Stimulated activated CD8-positive, alpha-beta memory T cell treated with anti-CD3 and anti-CD28 coated beads, Interleukin-2, amount 100 ng/mL, for 48 hours (primary cell): ENCODE measurements at regions not wholly inside any gene's neighbourhood (a gene's known extent, or its start where the extent isn't known, plus 50 kb on each side); places are given as distances from the start of the nearest gene placed in this dataset.
"Not testable (repeated sequence)": the region's sequence is repeated elsewhere in the genome, so short reads cannot be mapped to it uniquely, and the experiment has no call there.

ENCODE experiments used
- DNase-seq, 2 donors: peaks; one replicate each; pipeline ENCODE4 v3.0.0-alpha.2; 2020; ENCODE audit warnings: low read depth in 2 of 2

DNA sequence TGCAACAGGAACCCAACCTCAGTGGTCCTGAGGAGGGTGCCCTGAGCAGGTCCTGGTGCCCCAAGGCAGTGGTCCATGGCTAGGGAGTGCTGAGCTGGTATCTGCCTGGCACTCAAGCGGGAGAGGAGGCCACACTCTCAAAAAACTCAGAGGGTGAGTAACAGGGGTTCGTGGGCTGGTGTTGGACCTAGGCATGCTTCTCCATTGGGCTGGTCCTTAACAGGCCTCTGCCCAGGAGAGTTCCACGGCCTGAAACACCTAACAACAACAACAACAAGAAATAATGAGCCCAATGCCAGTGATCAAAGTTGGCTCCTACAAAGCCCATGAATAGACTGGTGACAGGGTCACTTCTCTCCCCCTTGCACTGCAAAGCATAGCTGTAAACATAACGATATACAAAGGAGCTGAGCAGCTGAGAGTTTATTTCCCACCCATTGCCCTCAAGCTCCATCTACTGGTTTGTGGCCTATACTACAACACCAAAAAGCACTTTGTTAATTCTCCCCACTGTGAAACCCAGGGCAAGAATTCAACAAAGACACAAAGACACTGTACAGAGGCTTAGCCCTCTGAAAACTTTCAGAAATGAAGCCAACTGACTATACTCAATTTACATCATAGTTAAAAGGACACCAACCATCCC lies 736.1 kb upstream of the ADGRL3 start:
- no peak for DNase-seq

DNA sequence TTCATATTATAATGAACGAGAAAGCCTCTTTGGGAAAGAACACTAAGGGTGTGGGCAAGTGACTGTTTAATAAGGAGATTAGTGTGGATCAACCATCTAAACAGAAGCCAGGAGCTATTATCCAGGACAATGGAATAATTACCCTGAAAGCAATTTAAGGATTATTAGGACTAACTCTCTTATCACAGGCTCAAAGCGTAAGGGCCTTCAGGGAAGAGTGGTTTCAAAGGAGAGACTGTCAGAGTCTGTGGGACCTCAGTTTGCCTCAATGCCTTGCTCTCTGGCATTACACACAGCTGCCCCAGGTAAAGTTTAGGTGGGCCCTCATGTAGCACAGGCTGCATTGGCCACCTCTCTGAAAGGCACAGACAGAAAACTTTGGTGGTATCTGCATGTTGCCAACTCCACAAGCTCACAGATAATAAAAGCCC lies 717.2 kb upstream of the ADGRL3 start:
- DNase-seq = no peak

DNA sequence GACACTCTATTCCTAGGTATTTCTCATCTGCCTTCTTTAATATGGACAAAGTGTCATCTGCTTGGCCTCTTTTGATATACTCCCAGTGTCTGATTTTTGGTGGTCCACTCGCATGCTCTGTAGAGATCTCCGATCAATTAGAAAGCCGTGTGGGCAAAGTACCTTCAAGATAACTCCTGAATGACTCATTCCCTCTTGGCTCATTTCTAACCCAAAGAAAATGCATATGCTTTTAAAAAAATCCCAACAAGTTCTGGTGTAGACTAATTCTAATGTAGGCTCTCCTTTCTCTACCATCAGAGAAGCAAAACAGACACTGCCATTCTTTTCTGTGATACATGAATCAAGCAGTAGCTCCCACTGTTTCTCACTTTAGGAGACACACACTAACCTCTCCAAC lies 714.9 kb upstream of the ADGRL3 start:
- no peak for DNase-seq

DNA sequence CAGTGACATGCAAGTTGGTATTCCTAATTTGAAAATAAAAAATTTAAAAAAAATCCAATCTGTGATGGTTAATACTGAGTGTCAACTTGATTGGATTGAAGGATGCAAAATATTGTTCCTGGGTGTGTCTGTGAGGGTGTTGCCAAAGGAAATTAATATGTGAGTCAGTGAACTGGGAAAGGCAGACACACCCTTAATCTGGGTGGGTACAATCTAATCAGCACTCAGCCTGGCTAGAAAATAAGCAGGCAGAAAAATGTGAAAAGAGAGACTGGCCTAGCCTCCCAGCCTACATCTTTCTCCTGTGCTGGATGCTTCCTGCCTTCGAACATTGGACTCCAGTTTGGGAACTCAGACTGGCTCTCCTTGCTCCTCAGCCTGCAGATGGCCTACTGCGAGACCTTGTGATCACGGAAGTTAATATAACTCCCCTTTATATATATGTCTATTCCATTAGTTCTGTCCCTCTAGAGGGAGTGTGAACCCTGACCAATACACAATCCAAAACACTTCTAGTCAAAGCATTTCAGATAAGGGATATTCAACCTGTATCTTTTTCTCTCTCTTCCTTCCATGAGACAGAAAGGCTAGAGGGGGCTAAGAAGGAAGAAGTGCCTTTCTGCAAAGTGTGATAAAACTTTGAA lies 712.9 kb upstream of the ADGRL3 start:
- DNase-seq = not testable (repeated sequence)

DNA sequence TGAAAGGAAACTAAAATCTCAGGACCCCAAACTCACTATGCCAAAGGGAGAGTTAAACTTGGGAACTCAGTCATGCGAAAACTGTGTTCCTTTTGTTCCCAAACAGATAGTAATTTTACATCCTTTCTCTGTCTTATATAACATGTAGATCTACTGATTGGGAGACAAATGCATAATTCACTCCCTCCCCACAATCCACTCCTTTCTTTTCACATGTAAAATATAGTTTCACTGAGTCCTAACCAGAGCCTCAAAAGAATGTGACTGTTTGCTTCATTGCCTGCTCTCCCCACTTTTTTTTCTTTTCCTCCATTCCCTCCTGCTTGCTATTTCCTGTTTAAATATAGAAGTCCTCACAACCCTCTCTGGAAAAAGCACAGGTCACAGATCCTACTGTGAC lies 699.3 kb upstream of the ADGRL3 start:
- DNase-seq = no peak

DNA sequence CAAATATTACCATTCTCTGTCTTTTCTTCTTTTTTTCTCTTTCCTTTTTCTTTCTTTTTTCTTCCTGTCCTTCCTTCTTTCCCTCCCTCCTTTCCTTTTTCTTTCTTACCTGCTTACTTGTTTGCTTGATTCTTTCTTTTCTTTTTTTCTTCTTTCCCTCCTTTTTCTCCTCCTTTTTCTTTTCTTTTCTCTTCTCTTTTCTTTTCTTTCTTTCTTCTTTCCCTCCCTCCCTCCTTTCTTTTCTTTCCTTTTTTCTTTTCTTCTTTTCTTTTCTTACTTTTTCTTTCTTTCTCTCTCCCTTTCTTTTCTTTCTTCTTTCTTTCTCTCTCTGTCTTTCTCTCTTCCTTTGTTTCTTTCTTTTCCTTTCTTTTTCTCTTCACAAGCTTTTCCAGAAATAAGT lies 697.4 kb upstream of the ADGRL3 start:
- no peak for DNase-seq

DNA sequence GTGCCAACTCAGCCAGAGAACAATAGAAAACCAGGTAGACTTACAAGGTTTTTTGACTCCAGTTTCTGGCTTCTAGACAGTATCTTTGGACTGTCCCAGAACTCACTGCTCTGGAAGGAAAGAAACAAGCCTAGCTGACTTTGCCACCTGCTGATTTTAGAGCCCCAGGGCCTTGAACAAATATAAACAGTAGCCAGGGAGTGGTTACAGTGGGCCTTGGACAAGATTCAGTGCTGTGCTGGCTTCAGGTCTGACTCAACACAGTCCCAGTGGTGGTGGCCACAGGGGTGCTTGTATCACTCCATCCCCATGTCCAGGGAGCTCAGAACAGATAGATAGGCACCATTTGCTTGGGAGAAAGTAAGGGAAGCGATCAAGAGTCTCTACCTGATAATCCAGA lies 694.1 kb upstream of the ADGRL3 start:
- no peak for DNase-seq

DNA sequence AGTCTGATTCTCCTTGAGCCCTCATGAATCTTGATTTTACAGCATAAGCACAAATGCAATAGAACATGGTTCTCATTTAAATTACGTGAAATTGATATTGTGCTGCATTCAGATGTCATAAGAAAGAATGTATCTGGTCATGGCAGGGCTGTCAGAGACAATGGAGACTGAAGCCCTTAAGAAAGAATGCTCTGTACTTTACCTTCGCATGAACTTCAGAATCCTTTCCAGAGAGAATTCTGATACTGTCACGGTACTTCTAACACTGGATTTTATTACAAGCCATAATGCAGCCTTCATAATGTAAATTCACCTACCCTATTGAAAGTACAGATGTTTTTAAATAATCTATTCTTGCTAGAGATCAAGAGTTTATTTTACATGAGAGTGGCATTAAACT lies 677.9 kb upstream of the ADGRL3 start:
- no peak for DNase-seq

DNA sequence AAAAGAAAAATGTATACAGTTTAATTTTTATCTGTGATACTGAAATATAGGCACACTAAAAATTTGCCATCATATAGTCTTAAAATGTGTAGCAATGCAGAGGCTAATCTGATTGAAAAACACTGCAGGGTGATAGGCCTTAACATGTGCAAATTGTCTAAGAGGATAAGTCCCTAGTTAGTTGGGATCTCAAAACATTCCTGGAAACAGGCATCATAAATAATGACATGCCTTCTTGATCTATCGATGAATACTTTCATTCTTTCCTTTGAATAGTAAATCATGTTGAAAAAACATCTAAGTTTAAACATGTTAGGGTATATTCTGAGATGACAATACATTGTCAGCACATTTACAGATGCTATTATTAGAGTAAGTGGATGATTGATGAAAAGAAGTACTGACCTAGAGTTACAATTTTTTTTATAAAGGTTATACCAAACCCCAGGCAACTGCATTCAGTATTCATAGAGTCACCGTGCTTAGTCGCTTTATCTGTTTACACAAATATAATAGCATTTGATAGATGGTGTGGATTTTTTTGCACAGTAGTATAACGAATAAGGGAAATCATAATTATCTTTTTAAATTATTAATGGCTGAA lies 668.2 kb upstream of the ADGRL3 start:
- no peak for DNase-seq

DNA sequence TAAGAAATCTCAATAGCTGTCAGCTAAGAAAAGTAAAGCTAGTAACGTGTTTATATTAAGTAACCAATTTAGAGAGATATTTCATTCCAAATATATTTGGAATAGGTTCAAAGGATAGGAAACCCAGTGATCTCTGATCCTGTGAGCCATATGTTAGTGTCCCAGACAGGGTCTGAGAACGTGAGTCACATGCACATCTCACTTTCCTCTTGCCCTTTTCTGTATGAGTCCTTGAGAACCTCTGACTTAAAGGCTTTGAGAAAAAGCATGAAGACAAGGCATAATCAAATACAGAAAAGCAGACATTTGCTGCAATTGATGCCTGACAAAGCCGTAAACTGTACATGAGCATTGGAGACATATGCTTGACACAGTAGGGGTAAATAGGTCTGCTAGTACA lies 655.1 kb upstream of the ADGRL3 start:
- no peak for DNase-seq

DNA sequence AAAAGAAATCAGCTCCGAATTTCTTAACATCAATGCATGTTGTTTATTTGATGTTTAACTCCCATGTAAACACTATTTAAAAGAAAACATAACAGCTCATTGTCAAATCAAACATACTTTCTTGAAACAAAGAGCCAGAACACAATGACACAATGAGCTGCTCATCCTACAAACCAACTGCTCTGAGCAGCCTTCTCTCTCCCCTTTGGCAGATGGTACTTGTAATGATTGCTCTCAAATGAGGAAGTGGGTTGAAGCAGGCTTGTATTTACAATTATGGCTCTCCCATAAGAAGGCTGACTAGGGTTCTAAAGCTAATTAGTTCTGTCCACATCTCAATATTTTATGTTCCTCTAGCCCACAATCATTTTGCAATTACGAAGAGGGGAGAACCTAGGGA lies 637.8 kb upstream of the ADGRL3 start:
- no peak for DNase-seq

DNA sequence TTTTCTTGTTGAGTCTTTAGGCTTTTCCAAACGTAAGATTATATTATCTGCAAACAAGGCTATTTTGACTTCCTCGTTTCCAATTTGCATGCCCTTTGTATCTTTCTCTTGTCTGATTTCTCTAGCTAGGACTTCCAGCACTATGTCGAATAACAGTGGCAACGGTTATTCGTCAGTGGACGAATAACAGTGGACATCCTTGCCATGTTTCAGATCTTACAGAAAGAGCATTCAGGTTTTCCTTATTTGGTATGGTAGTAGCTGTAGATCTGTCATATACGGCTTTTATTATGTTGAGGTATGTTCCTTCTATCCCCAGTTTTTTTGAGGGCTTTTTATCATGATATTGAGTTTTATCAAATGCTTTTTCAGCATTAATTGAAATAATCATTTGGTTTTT lies 634.6 kb upstream of the ADGRL3 start:
- no peak for DNase-seq

DNA sequence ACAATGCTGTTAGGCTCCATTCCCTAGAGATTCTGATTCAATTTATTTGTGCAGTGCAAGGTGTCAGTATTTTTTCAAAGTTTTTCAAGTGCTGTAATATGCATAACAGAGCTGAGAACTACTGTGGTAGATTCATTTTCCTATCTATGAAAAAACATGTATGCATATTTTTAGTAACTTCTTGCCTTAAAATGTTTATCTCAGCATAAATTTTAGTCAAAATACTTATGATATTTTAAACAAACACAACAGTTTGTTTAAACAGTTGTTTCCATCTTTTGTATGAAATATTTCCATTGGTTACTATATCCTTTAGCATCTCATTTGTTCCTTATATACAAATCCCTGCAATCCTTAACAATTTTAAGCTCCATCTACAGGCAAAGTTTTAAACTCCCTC lies 624.8 kb upstream of the ADGRL3 start:
- DNase-seq = no peak

DNA sequence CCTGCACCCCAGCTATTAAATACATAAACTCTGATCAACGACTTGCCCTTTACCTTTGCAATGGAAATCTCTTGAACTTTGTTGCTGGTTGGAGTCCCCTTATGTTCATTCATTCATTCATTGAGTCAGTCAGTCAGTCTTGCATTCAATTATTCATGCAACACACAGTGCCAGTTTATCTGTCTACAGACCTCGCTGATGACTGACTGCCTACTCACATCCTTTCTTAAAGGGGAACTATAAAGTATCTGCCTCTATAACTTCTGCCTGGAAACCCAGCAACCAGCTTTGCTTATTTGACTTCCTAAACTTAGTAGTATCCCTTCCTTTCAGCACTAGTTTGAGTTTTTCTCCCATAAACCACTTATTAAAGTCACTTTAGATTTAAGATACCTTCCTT lies 620.8 kb upstream of the ADGRL3 start:
- DNase-seq = no peak

DNA sequence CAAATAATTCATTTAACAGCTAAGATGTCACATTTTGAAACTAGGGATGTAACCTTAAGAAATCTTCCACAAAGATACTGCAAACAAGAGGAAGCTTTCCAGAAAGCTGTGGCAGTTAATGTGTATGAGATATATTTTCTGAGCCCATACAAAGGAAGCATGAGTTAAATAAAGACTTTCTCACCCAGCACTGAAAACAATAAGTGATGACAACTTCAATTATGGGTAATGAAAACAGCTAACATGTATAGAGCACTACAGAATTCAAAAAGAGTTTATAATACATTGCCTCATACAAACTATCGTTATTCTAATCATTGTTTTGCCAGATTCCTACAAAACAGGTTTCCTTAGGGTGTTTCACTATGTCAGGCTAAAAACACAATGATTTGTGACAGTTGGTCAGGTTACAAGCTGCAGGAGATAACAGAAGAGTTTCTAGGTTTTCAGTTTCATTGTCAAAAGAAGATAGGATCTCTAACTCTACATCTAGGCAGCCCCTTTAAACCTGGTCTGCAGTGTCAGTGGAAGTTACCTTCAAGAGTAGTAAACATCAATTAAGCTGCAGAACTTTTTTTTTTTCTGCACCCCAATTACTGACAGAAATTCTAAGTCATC lies 618.1 kb upstream of the ADGRL3 start:
- no peak for DNase-seq

DNA sequence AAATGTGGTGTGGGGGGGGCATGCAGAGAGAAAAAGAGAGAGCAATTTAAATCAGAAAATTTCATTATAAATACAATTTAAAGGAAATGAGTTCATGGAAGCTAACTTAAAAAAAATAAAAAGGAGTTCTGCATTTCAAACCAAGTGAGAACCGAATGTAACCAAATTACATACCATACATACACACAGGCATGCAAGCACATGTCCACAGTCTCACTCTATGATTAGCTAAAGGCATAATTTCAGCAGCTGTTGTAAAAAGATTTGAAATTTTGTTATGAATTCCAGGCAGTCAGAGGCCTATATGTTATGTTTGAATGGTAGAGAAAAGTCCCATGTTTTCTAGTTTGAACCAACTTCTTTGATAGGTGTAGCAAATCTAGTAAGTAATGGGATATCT lies 611.6 kb upstream of the ADGRL3 start:
- no peak for DNase-seq

DNA sequence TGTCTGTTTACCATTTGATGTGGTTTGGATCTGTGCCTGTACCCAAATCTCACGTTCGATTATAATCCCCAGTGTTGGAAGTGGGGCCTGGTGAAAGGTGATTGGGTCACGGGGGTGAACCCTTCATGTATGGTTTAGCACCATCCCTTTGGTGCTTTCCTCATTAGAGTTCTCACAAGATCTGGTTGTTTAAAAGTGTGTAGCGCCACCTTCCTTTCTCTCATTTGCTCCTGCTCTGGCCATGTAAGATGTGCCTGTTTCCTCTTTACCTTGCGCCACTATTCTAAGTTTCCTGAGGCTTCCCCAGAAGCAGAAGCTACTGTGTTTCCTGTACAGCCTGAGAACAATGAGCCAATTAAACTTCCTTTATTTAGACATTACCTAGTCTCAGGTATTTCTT lies 610.7 kb upstream of the ADGRL3 start:
- no peak for DNase-seq

DNA sequence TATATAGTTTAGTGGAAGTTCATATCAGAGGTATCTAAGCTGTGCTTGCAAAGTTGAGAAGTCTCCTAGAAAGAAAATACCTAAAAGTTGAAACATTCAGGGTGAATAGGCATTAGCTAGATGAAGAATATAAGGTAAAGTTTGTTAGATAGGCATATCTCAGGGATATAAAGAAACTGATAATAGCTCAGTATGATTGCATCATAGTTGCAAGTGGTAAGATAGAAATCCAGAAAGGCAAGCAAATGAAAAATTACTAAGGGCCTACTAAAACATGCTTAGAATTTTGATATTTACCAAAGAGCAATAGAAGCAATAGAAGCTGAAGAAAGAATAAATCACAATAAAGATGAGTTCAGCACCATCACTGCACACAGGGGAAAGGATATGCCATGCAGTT lies 610.0 kb upstream of the ADGRL3 start:
- DNase-seq = no peak

DNA sequence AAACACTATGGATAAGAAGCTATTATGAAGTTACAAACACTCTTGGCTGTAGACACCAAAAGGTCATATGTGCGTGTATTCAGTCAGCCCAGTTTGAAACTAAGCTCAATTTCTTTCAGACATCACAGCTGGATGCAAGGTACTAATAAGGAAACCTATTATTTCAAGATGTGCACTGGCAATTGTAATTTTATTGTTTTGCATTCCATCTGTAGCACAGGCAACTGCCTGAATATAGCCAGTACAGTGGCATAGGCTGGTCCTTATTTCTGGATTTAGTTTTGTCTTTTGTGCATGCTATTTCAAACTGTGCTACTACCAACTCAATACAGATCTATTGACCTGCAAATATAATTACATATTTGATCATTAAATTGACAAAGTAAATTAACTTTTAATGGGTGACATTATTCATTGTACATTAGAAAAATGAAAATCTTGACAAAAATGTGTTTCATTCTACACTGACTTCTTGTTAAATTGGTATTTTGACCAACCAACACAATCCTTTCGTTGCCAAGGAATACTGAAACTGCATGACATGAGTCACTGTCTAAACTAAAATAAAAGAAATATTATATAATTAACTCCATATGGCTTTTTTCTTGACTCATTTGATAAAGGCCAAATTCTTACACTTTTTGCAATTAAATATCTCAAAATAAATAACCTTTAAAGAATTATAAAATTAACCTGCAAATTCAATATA lies 594.3 kb upstream of the ADGRL3 start:
- DNase-seq = no peak

DNA sequence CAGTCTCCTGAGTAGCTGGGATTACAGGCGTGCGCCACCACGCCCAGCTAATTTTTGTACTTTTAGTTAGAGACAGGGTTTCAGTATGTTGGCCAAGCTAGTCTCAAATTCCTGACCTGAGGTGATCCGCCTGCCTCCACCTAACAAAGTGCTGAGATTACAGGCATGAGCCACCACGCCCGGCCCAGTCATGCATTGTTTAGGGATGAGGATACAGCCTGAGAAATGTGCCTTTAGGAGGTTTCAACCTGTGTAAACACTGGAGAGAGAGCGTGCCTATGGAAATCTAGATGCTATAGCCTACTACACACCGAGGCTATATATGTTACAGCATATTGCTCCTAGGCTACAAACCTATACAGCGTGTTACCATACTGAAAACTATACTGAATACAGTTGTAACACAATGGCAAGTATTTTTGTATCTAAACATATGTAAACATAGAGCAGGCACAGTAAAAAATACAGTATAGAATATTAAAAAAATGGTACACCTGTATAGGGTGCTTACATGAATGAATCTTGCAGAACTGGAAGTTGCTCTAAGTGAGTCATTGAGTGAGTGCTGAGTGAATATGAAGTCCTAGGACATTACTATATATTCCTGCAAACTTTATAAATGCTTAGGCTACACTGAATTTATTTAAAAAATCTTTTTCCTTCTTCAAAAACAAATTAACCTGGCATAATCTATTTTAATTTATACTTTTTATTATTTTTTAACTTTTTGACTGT lies 588.2 kb upstream of the ADGRL3 start:
- no peak for DNase-seq

DNA sequence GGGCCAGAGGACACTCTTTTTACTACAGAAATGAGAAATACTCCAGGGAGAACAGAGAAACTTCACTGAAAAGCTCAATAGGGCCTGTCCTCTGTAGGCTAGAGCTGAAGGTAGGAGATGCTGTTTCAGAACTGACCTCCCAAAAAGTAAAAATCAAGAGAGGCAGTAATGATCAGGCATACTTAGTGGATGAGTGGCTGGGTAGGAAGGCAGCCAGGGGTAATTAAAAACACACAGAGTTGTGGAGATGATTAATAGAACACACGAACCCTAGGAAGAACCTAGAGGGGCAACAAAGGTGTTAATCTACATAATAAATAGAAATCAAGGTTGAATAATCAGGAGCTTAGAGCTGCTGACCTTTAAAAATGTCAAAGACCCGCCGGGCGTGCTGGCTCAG lies 582.4 kb upstream of the ADGRL3 start:
- no peak for DNase-seq
